ENCODE measurements at regions not wholly inside any gene's neighbourhood (a gene's known extent, or its start where the extent isn't known, plus 50 kb on each side); places are given as distances from the start of the nearest gene placed in this dataset.

GRCh38 chr4:169807934-169808509 is 50.3 kb upstream of the HPF1 start:
- TF ChIP-seq EZH2 (IDR thresholded peaks at IDR 0.05; ENCODE audit: low read length, missing control alignments) = no peak
- no peak for TF ChIP-seq CTCF (conservative IDR thresholded peaks at IDR 0.05 in 1 of 2, IDR thresholded peaks at IDR 0.05 in 1 of 2; ENCODE audit: low read depth in 1 of 2, low read length in 2 of 2)

Data from fibroblast of lung (primary cell).